Hindlimb muscle (tissue), 1 donor: ENCODE measurements at regions not wholly inside any gene's neighbourhood (a gene's known extent, or its start where the extent isn't known, plus 50 kb on each side); places are given as distances from the start of the nearest gene placed in this dataset.
"Not testable (repeated sequence)": the region's sequence is repeated elsewhere in the genome, so short reads cannot be mapped to it uniquely, and the experiment has no call there.

ENCODE experiments used
- DNase-seq: peaks from one replicate; pipeline ENCODE4 v3.0.0-alpha.2; 2013

DNA sequence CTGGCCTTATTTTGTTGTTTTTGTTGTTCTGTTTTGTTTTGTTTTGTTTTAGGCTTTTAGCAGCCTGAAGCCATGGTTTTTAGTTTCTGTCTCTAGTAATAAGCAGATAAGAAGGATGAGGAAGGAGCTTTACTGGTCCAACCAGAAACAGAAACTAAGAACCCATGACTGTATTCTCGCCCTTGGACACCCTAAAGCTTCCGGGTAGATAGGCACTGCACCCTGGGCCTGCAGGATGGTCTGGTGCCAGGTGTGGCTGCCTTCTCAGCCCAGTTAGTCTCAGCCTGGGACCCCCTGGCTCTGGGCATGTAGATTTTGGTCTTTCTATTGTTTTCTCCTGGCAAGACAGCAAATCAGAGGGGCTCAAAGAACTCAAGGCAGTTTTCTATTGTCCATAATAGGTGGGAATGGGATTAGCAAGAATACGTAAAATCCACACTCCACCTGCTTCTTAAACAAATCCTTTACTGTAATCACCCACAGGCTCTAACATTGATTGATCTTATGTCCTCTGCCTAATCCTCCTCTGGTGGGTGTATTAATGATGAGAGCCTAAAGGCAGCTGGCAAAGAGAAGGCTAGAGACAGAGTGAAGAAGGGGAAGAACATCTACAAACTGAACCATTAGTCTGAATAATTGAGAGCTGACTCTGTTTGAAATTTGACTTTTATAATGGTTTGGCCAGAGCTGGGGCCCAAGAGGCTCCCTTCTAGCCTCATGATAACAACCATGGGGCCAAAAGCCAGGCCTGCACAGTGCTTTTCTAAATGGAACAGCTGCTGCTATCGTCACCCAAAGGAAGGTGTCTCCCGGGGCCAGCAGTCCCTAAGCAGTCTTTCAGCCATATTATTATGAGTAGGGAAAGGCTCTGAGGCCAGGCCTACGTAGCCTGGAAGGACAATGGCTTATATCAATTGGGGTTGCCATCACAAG lies 106.8 kb upstream of the ATP1A1 start:
- no peak for DNase-seq

DNA sequence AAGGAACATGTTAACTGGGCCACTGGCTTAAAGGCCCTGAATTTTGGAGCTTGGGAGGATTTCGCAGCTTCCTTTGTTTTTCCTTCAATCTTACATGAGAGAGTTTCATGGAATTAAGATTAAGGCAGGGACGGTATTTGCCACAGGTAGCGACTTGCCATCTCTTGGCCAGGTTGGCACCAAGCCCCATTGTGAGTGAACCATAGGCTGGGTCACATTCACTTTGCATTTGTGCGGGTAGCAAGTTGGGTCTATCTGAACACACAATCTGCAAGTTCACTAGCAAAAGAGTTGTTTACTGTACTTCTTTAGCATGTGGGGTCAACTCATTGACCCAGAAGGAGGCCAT lies 106.2 kb upstream of the ATP1A1 start:
- DNase-seq: no peak

DNA sequence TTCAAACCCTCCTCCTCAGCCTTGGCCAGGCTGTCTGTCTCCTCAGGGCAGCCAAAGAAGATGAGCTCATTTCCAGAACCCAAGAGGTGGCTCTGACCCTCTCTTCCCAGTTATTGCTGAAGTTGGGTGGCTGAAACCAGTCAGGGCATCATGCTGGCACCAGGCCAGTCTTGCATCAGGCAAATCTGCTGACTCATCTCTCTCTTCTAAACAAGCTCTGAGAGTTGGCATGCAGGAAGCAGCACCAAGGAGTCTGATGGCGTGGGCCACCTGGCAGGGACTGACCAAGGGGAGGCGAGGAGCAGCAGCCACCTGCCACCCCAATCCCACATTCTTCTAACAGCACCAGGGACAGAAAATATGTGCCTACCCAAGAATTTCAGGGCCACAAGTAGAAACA lies 104.8 kb upstream of the ATP1A1 start:
- DNase-seq: no peak

DNA sequence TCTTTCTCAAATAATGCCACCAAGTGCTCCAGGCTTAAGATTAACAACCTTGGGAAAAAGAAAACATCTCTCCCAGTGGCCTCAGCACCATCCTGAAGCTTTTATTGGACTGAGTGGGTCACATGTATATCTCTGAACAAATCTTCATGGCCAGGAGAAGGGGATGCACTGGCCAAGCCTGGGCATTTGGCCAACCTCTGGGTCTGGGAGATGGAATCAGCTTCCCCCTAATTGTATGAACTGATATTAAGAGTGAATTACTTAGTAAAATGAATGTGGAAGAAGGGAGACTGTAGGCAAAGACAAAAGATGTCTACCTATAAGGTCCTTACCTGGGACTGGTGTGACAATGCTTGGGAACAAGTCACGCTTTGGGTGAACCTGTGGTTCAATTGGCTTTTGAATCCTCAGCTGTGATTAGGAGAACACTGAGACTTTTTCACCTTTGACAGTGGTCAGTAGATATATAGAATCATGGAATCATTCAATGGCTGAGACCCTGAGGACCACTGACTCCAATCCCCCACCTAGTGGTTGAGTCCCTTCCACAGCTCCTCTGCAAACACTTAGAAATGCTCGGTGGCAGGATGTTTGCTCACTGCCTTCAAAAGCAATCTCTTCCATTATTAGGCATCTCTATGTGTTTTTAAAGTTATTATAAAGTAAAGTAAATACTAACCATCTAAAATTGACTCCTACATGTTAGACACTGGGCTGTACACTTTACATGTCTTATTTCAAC lies 102.6 kb upstream of the ATP1A1 start:
- DNase-seq: no peak

DNA sequence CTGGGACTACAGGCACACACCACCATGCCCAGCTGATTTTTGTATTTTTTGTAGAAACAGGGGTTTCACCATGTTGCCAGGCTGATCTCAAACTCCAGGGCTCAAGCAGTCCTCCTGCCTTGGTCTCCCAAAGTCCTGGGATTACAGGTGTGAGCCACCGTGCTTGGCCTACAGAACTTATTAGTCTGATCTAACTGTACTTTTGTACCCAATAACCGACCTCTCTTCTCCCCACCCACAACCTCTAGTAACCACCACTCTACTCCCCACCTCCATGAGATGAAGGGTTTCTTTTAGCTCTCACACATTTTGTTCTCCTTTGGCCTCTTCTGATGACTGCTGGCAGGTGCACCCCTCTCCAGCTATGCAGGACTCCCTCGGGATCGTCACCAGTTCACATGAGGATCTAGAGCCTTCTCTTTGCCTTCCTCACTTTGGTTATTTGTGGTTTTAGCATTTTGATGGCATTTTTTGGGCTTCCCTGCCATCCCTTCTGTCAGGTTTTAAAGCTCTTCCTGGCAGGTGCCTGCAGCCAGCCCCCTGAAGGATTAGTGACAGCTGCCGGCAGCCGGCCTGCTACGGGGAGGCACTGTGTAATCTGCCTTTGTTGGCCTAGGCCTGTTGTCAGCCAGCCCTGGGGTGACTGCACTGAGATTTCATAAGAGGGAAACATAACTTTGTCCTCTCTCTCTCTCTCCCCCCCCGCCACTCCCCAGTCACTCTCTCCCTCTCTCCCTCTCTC lies 99.8 kb upstream of the ATP1A1 start:
- DNase-seq: no peak

DNA sequence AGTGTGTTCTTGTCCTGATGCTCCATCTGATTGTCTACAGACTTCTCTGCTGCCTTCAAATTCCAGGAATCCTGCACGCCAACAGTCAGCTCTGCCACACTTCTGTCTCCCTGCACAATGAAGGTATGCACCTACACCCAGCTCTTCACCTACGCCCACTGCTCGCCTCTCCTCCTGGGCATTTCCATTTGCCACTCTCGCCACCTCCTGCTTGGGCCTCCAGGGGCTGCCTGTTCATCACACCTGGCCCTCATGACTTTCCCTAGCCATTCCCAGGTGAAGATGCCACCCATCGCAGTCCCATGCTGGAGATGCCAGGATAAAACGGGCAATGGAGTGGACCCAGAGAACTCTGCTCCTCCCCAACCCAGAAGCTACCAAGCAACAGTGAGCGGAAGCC lies 96.5 kb upstream of the ATP1A1 start:
- no peak for DNase-seq

DNA sequence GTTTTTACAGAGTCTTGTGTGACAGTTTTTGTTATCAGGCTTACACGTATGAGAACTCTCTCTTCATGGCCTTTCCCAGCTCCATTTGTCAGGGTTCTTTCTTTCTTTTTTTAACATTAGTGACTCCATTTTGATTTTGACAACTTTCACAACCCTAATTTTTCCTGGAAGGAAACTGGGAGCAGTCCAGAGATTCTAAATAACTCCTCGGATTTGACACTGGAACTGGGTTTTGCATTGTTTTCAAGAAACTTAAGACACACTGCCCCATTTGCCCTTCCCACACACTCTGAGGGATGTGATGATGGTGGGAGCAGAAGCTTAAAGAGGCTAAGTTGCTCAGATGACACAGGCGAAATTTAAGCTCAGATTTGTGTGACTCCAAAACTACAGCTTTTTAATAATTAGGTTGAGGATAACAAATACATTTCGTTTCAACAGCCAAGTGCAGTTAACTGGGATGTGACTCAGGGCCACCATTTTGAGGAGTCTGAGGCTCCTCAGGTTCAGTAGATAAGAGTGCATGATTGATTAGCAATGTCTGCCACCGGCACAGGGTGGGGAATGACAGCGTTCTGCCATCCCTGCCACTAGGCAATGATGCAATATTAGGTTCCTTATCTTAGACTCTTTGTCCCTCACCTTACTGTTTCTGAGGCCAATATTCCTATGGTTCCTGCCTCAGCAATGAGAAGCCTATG lies 95.1 kb upstream of the ATP1A1 start:
- DNase-seq: no peak

DNA sequence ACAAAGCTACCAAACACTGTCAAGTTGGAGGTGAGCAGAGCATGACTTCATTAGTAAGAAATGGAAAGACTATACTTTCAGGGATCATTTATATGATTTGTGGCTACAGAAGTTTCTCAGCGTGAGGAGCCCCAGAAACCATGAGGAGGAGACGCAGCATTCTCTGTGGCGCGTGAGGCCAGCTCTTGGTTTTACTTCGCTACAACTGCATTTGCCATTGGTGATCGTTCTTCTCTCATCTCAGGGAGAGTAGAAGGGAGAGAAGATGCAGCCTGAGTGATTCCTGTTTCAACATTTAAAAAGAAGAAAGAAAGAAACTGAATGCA lies 94.5 kb upstream of the ATP1A1 start:
- DNase-seq: no peak

DNA sequence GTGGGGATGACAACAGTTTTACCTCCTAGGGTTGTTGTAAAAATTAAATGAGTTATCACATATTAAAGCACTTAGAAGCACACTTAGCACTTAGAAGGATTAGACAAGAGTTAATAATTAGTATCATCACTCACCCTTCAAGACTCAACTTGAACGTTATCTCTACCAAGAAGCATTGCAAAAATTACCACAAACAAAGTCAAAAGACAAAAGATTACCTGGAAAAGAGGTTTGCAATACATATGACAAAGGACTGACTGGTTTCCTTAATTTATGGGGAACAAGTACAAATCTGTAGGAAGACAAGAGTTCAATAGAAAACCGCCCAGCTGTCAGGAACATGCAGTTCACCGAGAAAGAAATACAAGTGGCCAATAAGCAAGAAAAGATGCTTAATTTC lies 93.3 kb upstream of the ATP1A1 start:
- DNase-seq: no peak

DNA sequence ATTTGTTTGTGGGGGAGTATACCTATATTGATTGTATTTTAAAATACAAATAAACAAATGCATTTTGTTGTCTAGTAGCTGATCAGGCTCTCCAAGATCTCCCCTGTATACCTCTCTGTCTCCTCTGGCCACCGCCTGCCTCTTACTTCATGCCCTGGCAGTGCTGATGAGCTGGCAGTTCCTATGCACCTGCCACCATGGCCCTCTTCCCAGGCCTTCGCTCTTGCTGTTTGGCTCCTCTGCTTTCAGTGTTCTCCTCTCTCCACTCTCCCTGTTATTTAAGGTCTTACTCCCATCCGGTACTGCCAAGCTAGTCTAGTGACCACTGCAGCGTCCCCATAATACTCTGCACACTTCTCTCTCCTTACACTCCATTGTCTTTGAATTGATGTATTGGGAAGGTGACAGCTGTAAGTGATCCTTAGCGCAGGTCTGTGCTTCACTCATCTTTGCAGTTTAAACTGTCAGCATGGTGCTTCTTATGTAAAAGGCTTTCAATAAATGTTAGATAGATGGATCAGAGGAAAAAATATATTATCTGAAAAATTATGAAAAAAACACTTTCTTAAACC lies 88.1 kb upstream of the ATP1A1 start:
- DNase-seq: no peak

DNA sequence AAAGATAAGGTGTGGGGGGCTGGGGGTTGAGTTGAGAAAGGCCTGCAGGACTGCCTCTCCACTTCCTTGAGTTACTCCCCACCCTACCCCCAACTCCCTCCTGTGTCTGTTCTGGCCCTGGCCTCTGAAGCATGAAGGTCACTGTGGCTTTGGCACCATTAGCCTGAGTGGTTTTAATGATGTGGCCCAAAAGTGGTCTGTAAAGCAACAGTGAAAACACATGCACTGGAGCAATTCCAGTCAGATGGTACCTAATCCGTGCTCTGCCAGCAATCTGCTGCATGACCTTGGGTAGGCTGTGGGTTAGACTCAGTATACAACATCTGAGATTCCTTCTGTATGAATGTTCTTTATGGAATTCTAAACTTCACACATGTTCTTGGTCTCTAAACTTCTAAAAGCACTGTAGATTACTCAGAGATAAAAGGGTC lies 86.5 kb upstream of the ATP1A1 start:
- DNase-seq: no peak

DNA sequence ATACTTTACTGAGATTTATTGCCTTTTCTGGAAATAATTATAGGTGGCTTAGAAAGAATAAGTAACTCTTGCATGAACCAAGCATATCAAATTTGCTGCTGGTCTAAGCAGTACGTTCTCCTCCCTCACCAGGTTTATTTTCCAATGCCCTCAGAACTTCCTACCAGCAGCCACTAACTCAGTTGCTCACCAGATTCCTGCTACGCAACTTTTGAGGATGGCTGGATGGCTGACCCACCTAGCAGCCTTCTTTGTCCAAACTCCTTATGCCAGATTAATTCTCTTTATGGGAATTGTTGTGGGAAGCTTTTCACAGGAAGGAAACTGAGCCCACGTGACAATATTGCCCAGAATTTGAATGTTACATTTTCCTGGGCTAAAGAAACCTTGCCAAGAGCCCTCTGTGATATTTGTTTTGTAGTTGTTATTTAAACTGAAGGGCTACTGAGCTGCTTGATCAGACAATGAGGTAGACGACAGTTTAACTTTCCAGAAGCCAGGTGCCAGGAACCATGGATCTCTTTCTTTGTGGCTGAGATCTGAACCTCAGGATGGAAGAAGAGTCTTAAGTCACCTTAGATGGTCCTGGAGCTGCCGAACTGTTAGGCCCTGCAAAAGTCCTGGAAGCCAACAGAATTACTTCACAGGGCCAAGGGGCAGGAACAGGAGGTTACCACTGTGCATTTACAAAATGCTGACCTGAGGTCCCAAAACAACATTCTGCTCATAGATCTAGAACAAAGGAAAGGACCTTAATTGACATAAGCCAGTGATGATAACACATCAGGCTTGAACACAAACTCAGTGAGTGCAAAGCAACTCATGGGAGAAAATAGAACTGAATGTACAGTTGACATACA lies 85.5 kb upstream of the ATP1A1 start:
- DNase-seq: no peak

DNA sequence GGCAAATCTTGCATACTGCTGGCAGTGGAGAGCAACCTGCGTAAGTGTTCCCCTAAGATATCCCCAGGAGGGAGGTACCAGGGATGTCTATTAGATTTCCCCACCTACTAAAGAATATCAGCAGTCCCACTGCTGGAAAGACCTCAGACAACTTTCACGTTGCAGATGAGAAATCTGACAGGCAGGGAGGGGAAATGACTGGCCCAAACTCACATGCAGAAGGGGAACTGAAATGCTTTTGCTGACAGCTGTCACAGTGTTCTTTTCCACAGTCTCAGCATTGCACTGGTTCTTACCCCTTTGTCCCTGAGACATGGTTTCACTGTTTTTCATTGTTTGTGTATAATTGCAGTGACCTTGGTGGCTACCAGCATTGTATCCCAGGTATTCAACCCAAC lies 84.8 kb upstream of the ATP1A1 start:
- DNase-seq: no peak

DNA sequence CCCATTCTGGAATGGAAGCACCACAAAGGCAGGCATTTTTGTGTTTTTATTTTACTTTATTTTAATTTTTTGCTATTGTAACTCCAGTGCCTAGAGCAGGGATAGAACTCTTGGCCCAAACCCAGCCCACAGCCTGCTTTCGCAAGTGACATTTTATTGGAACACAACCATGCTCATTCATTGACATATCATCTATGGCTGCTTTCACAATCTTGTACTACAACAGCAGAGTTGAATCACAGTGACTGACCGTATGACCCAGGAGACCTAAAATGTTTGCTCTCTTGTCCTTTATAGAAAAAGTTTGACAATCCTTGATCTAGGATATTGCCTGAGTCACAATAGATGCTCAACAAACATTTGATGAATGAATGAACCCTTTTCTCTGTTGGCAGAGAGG lies 83.9 kb upstream of the ATP1A1 start:
- no peak for DNase-seq

DNA sequence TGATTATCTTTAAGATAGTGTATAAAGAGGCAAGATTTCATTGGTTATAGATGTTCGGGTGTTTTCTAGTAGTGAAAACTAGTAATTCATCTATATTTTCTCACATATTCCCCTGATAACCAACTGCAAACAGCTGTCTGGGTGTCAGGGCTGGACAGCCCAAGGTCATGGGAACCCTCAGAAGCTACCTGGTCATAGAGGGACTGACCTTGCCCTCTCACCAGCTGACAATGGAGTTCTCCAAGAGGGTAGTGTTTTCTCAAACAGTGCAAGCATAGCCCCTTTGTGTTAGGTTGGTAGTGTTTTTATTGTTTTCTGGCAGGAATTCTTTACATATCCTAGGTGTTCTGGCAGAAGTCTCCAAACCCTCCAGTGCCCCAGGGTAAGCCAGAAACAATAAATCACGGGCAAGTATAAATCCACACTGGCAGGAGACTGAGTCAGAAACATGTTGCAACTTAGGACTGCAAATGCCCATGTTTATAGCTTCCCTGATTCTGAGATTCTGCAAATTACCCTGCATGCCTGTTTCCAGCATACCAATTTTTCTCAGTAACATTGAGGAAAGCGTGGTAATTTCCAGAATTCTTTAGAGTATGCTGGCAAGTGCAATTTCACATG lies 82.8 kb upstream of the ATP1A1 start:
- no peak for DNase-seq

DNA sequence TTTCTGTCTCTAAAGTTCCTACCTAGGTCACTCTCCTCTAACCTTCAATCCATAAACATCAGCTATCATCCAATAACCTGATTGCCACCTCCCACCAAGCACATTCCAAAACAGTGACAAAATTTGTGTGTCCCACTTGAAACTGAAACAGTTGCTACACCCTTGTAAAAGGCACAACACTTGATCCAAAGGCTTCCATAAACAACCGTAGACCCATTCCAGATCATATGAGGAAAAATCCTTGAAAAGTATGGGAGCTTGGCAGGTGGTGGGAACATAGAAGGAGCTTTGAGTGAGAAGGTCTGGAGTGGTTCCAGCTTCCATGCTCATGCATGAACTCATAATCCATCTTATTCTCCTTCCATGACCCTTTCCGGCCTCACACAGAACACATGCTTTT lies 82.0 kb upstream of the ATP1A1 start:
- no peak for DNase-seq

DNA sequence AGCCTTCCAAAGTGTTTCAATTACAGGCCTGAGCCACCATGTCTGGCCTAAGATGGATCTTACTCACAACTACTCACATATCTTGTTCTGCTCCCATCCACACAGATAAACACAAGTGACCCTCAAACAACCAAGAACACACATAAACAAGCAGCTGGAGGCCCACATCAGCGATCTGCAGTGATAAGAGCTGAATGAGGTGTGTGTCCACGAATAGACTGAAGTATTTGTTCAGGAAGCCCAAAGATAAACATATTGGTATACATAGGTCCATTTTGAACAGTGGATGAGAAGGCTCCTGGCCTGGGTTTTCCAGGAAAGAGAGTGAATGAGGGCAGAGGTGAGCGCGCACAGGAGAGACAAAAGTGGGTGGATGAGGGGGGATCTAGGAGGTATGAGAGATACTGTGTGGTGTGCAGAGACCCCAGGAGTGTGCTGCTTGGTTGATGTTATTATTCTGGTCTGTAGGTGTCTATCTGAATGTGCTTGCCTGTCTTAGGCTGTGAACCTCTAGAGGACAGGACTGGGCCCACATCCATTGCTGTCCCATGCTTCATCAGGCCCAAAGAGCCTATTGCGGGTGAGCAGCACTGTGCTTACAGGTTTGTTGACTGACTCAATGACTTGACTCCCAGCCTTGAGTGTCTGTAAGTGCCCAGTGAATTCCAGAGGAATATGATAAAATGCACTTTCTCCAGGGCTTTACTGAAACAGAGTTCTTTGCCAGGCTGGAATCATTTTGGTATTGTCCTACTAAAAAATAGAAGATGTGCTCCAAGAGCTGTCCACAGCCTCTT lies 79.9 kb upstream of the ATP1A1 start:
- DNase-seq: no peak

DNA sequence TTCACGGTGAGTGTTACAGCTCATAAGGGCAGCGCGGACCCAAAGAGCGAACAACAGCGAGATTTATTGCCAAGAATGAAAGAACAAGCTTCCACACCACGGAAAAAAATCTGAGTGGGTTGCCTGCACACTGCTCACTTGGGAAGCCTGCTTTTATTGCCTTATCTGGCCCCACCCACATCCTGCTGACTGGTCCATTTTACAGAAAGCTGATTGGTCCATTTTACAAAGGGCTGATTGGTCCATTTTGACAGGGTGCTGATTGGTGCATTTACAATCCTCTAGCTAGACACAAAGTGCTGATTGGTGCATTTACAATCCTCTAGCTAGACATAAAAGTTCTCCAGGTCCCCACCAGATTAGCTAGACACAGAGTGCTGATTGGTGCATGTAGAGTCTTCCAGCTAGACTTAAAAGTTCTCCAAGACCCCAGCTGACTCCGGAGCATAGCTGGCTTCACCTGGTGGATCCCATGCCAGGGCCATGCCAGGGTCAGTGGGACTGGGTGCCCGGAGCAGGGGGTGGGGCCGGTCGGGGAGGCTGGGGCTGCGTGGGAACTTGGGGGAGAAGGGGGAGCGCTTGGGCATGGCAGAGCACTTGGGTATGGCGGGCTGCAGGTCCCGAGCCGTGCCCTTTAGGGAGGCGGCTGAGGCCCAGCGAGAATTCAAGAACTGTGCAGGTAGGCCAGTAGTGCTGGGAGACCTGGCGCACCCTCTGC lies 75.4 kb upstream of the ATP1A1 start:
- DNase-seq: no peak

DNA sequence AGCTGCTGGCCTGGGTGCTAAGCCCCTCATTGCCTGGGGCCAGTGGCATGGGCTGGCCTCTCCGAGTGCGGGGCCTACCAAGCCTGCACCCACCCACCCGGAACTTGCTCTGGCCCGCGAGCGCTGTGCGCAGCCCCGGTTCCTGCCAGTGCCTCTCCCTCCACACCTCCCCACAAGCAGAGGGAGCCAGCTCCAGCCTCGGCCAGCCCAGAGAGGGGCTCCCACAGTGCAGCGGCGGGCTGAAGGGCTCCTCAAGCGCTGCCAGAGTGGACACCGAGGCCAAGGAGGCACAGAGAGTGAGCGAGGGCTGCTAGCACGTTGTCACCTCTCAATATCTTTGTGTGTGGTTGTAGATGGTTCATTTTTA lies 74.8 kb upstream of the ATP1A1 start:
- not testable (repeated sequence) for DNase-seq

DNA sequence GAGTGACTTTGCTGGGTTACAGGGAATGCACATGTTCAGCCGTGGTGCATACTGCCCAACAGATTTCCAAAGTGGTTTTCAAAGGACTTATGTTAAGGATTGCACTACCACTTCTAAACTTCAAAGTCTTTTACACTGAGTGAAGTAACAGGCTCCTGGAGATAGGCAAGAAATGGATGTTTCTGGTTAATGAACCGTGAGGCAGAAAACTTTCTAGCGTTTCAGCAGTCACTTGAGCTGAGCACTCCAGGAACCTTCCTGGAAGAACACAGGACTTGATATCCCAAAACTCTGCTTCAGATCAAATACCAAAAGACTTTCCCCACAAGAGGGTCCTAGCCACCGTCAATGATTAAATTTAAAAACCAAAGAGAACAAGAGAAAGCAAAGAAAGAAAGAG lies 74.3 kb upstream of the ATP1A1 start:
- DNase-seq: no peak
